Osteoblast (primary cell): ENCODE measurements at regions not wholly inside any gene's neighbourhood (a gene's known extent, or its start where the extent isn't known, plus 50 kb on each side); places are given as distances from the start of the nearest gene placed in this dataset.

Source experiments
- DNase-seq: peaks from one replicate; pipeline ENCODE4 v3.0.0; 2011; ENCODE audit warnings: low spot score, mixed read lengths; ENCODE audit not compliant: insufficient read length; ENCODE audit errors: missing footprints
- H2AFZ ChIP-seq: 2 replicates; pipeline ENCODE4 v1.6.0; 2011; ENCODE audit warnings: mild to moderate bottlenecking, low read length
- H3K27ac ChIP-seq: 2 replicates; pipeline ENCODE4 v1.5.1; 2011; ENCODE audit warnings: mild to moderate bottlenecking, low read depth, low read length, moderate library complexity
- H3K27me3 ChIP-seq: 2 replicates; pipeline ENCODE4 v1.6.0; 2012; ENCODE audit warnings: mild to moderate bottlenecking, control low read depth, inconsistent platforms, low read length, moderate library complexity; ENCODE audit not compliant: insufficient read depth
- H3K36me3 ChIP-seq: 2 replicates; pipeline ENCODE4 v1.5.1; 2011; ENCODE audit warnings: mild to moderate bottlenecking, low read length, control low read depth, moderate library complexity; ENCODE audit not compliant: insufficient read depth
- H3K4me1 ChIP-seq: 2 replicates; pipeline ENCODE4 v1.5.1; 2011; ENCODE audit warnings: mild to moderate bottlenecking, low read length, control low read depth, moderate library complexity; ENCODE audit not compliant: insufficient read depth
- H3K4me2 ChIP-seq: 2 replicates; pipeline ENCODE4 v1.6.0; 2011; ENCODE audit warnings: mild to moderate bottlenecking, low read length; ENCODE audit not compliant: insufficient read depth
- H3K4me3 ChIP-seq: fragments of 200-600 bp; sonication (generic); 3 replicates; pipeline ENCODE4 v1.5.1; 2012; ENCODE audit warnings: mild to moderate bottlenecking, low read length, inconsistent platforms; ENCODE audit not compliant: insufficient read depth
- H3K79me2 ChIP-seq: 2 replicates; pipeline ENCODE4 v1.6.0; 2012; ENCODE audit warnings: mild to moderate bottlenecking, low read length, control low read depth, inconsistent platforms; ENCODE audit not compliant: insufficient read depth
- H3K9me3 ChIP-seq: 2 replicates; pipeline ENCODE4 v1.5.1; 2011; ENCODE audit warnings: low read depth, low read length, control low read depth
- H4K20me1 ChIP-seq: 2 replicates; pipeline ENCODE4 v1.6.0; 2012; ENCODE audit warnings: mild to moderate bottlenecking, low read length, control low read depth; ENCODE audit not compliant: insufficient read depth
- CTCF ChIP-seq: IDR thresholded peaks from 2 replicates; pipeline ENCODE4 v1.5.1; 2011; ENCODE audit warnings: mild to moderate bottlenecking, low read depth, low read length, moderate library complexity; ENCODE audit errors: extremely low read depth

DNA sequence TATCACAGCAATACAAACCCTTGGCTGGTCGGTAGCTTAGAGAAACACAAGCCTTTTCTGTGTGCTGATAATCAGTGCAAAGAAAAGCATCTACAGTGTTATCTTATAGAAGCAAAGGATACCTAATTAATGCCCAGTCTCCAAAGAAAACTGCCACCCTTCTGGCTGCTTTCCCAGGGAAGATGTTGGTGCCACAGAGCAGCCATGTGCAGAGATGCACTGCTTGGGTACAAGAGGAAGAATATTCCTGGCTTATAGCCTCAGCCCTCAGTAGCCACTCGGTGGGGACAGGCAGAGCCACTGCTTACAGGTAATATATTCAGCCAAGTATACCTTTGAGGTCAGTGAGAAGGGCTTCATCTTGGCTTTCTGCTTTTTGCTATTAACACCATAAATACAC lies 185.3 kb downstream of the PCSK1 start:
- Histone ChIP-seq H3K4me2 (peak overlapping the region; percentile 28), H3K9me3 (no peaks in the 10 kb centered on the region), H3K4me3 (peak overlapping the region; percentile 3), H3K4me1 (peaks cover 50% of the 10 kb centered on the region), H3K79me2 (no peaks in the 10 kb centered on the region), H3K27ac (peak overlapping the region; percentile 81), H4K20me1 (no peaks in the 10 kb centered on the region), H3K27me3 (no peaks in the 10 kb centered on the region), H3K36me3 (no peaks in the 10 kb centered on the region), H2AFZ (peak overlapping the region; percentile 6)
- TF ChIP-seq CTCF, result no peak
- no peak for DNase-seq

- Histone ChIP-seq H3K79me2 (no peaks in the 10 kb centered on the region), H3K36me3 (no peaks in the 10 kb centered on the region), H3K4me2 (peak overlapping the region; percentile 28), H4K20me1 (no peaks in the 10 kb centered on the region), H2AFZ (peak overlapping the region; percentile 3), H3K9me3 (no peaks in the 10 kb centered on the region), H3K27me3 (no peaks in the 10 kb centered on the region), H3K4me1 (peaks cover 50% of the 10 kb centered on the region), H3K27ac (peak overlapping the region; percentile 81), H3K4me3 (peak overlapping the region; percentile 3)
- peak; percentile 45 for DNase-seq
- no peak for TF ChIP-seq CTCF
These were observed 185.8 kb downstream of the PCSK1 start for GRCh38 chr5:96247097-96247701.

DNA sequence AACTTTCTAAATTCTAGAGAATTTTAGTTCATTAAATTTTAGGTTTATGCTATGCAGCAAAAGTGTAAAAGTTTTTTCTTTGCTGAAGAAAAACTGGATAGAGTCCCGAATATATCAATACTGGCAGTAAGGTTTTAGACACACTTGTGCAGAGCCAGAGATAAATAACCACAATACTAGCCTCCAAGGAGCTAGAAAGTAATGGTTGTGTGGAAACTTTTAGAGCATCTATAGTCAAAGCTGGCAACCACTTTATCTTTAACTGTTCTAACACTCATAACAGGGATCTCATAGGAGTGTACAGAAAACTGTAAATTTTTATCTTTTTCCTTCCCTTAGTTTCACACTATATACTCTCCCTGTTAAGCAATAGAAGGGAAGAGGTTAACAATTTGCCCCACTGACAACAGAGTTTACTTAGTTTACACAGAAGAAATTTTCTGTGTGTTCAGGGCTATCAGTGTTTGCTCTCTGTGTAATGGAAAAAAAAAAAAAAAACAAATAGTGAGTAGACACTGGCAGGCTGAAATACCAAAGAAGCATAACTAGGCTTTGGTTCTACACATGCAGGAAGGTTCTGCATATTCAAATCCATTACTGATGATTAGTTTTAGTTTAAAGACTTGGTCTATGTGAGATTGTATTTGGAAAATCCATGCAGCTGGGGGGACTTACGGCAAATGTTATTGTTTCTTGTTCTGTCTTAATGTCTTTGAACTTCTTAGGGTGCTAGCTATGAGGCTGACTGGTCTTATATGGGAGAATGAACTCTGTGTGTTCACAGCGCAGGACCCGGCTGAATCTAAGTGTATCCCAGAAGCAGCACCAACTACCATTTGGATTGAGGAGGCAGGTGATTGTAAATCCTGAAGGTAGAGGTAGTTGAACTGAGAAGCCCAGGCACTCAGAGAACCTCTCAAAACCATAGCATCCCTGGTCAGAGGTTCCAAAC lies 187.6 kb downstream of the PCSK1 start:
- Histone ChIP-seq H3K27me3 (no peaks in the 10 kb centered on the region), H3K27ac (peak overlapping the region; percentile 38), H3K4me1 (peaks cover 50% of the 10 kb centered on the region), H3K9me3 (no peaks in the 10 kb centered on the region), H3K4me2 (no peak overlapping the region), H2AFZ (peak overlapping the region; percentile 52), H3K4me3 (no peak overlapping the region), H4K20me1 (no peaks in the 10 kb centered on the region), H3K79me2 (no peaks in the 10 kb centered on the region), H3K36me3 (no peaks in the 10 kb centered on the region)
- no peak for TF ChIP-seq CTCF
- no peak for DNase-seq

GRCh38 chr5:96244696-96245095 lies 188.4 kb downstream of the PCSK1 start:
- no peak overlapping the region for H3K4me3 ChIP-seq
- H3K79me2 ChIP-seq, result no peaks in the 10 kb centered on the region
- no peak overlapping the region for H3K4me2 ChIP-seq
- no peaks in the 10 kb centered on the region for H4K20me1 ChIP-seq
- DNase-seq, result no peak
- H3K9me3 ChIP-seq, result no peaks in the 10 kb centered on the region
- peaks cover 50% of the 10 kb centered on the region for H3K4me1 ChIP-seq
- TF ChIP-seq CTCF, result no peak
- H3K27me3 ChIP-seq, result no peaks in the 10 kb centered on the region
- no peak overlapping the region for H2AFZ ChIP-seq
- no peaks in the 10 kb centered on the region for H3K36me3 ChIP-seq
- H3K27ac ChIP-seq, result peak overlapping the region; percentile 5
